ENCODE measurements at regions not wholly inside any gene's neighbourhood (a gene's known extent, or its start where the extent isn't known, plus 50 kb on each side); places are given as distances from the start of the nearest gene placed in this dataset.

DNA sequence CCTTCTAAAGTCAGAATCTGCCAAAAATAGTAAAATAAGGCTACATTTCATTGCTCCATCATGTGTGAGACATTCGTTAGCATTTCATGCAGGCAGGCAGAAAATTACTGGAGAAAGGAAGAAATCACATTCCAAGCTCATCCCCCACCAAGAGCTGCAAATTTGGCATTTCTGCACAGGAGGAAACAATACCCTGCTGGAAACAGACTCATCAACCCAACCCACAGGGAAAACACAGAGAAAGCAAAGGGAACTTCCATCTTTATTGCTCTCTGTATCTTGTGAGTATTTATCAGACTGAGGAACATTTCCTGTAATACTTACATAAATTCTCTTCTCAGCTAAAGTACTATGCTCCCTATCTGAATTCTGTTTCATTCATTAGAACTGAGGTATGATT is 95.7 kb downstream of the KCTD12 start:
- TF ChIP-seq, protein P1, sequence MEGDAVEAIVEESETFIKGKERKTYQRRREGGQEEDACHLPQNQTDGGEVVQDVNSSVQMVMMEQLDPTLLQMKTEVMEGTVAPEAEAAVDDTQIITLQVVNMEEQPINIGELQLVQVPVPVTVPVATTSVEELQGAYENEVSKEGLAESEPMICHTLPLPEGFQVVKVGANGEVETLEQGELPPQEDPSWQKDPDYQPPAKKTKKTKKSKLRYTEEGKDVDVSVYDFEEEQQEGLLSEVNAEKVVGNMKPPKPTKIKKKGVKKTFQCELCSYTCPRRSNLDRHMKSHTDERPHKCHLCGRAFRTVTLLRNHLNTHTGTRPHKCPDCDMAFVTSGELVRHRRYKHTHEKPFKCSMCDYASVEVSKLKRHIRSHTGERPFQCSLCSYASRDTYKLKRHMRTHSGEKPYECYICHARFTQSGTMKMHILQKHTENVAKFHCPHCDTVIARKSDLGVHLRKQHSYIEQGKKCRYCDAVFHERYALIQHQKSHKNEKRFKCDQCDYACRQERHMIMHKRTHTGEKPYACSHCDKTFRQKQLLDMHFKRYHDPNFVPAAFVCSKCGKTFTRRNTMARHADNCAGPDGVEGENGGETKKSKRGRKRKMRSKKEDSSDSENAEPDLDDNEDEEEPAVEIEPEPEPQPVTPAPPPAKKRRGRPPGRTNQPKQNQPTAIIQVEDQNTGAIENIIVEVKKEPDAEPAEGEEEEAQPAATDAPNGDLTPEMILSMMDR (IDR thresholded peaks at IDR 0.05; ENCODE audit: insufficient read depth, low read depth, low read length), result no peak
- no peak for TF ChIP-seq EZH2 (IDR thresholded peaks at IDR 0.05; ENCODE audit: insufficient read depth, low read length)
